ENCODE measurements at regions not wholly inside any gene's neighbourhood (a gene's known extent, or its start where the extent isn't known, plus 50 kb on each side); places are given as distances from the start of the nearest gene placed in this dataset.

- H3K4me1 Mint-ChIP-seq (ENCODE audit: low read depth, unreplicated experiment), result no peaks in the 10 kb centered on the region
- H3K9me3 Mint-ChIP-seq (ENCODE audit: unreplicated experiment), result no peaks in the 10 kb centered on the region
- no peak for TF ChIP-seq CTCF (IDR thresholded peaks at IDR 0.05; ENCODE audit: partially characterized antibody, unreplicated experiment)
- DNase-seq, result no peak
- peaks cover 3% of the 10 kb centered on the region for H3K27me3 Mint-ChIP-seq (ENCODE audit: unreplicated experiment)
- H3K4me3 Mint-ChIP-seq (ENCODE audit: unreplicated experiment), result no peak overlapping the region
- no peak overlapping the region for H3K27ac Mint-ChIP-seq (ENCODE audit: unreplicated experiment)
- no peaks in the 10 kb centered on the region for H3K36me3 Mint-ChIP-seq (ENCODE audit: unreplicated experiment)
These were observed 1329.9 kb upstream of the GOT2 start for GRCh38 chr16:60064026-60064425.

GRCh38 chr16:60061396-60061795 is 1327.3 kb upstream of the GOT2 start:
- Mint-ChIP-seq H3K27me3 (ENCODE audit: unreplicated experiment) (peaks cover 5% of the 10 kb centered on the region), H3K27ac (ENCODE audit: unreplicated experiment) (no peak overlapping the region), H3K36me3 (ENCODE audit: unreplicated experiment) (no peaks in the 10 kb centered on the region), H3K4me3 (ENCODE audit: unreplicated experiment) (no peak overlapping the region), H3K9me3 (ENCODE audit: unreplicated experiment) (no peaks in the 10 kb centered on the region), H3K4me1 (ENCODE audit: low read depth, unreplicated experiment) (no peaks in the 10 kb centered on the region)
- DNase-seq, result no peak
- TF ChIP-seq CTCF (IDR thresholded peaks at IDR 0.05; ENCODE audit: partially characterized antibody, unreplicated experiment), result no peak

GRCh38 chr16:60060731-60061130 is 1326.6 kb upstream of the GOT2 start:
- Mint-ChIP-seq H3K4me1 (ENCODE audit: low read depth, unreplicated experiment) (no peaks in the 10 kb centered on the region), H3K36me3 (ENCODE audit: unreplicated experiment) (no peaks in the 10 kb centered on the region), H3K9me3 (ENCODE audit: unreplicated experiment) (no peaks in the 10 kb centered on the region), H3K27me3 (ENCODE audit: unreplicated experiment) (peaks cover 5% of the 10 kb centered on the region), H3K27ac (ENCODE audit: unreplicated experiment) (no peak overlapping the region), H3K4me3 (ENCODE audit: unreplicated experiment) (no peak overlapping the region)
- DNase-seq, result no peak
- TF ChIP-seq CTCF (IDR thresholded peaks at IDR 0.05; ENCODE audit: partially characterized antibody, unreplicated experiment), result no peak

GRCh38 chr16:60059141-60059540 is 1325.0 kb upstream of the GOT2 start:
- H3K27me3 Mint-ChIP-seq (ENCODE audit: unreplicated experiment), result peaks cover 5% of the 10 kb centered on the region
- no peaks in the 10 kb centered on the region for H3K9me3 Mint-ChIP-seq (ENCODE audit: unreplicated experiment)
- TF ChIP-seq CTCF (IDR thresholded peaks at IDR 0.05; ENCODE audit: partially characterized antibody, unreplicated experiment), result no peak
- no peak for DNase-seq
- no peak overlapping the region for H3K4me3 Mint-ChIP-seq (ENCODE audit: unreplicated experiment)
- H3K4me1 Mint-ChIP-seq (ENCODE audit: low read depth, unreplicated experiment), result no peaks in the 10 kb centered on the region
- no peaks in the 10 kb centered on the region for H3K36me3 Mint-ChIP-seq (ENCODE audit: unreplicated experiment)
- H3K27ac Mint-ChIP-seq (ENCODE audit: unreplicated experiment), result no peak overlapping the region

GRCh38 chr16:60041671-60042070 is 1307.6 kb upstream of the GOT2 start:
- H3K4me3 Mint-ChIP-seq (ENCODE audit: unreplicated experiment), result no peak overlapping the region
- no peaks in the 10 kb centered on the region for H3K27me3 Mint-ChIP-seq (ENCODE audit: unreplicated experiment)
- TF ChIP-seq CTCF (IDR thresholded peaks at IDR 0.05; ENCODE audit: partially characterized antibody, unreplicated experiment), result no peak
- H3K4me1 Mint-ChIP-seq (ENCODE audit: low read depth, unreplicated experiment), result no peaks in the 10 kb centered on the region
- DNase-seq, result no peak
- H3K9me3 Mint-ChIP-seq (ENCODE audit: unreplicated experiment), result no peaks in the 10 kb centered on the region
- H3K27ac Mint-ChIP-seq (ENCODE audit: unreplicated experiment), result no peak overlapping the region
- H3K36me3 Mint-ChIP-seq (ENCODE audit: unreplicated experiment), result no peaks in the 10 kb centered on the region

Data from glutamatergic neuron (in vitro differentiated cells).